ENCODE measurements at regions not wholly inside any gene's neighbourhood (a gene's known extent, or its start where the extent isn't known, plus 50 kb on each side); places are given as distances from the start of the nearest gene placed in this dataset.

DNA sequence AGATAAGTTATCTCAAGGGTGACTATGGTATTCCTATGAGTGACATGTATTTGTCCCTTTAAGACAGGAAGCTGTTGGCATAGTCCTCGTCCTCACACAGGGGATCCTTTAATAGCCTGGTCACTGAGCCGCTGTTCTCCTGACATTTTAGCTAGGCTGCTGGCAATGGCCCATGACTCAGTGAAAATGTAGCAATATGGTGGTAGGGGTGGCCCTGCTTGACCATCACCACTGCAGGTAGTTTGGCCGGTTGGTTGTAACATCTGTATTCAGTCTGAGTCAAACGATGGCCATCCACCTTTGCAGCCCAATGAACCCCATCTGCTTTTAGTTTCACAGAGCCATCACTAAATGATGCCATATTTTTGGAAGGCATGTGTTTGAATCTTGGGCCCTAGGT is 110.1 kb upstream of the RAB18 start:
- Histone ChIP-seq H3K27ac (ENCODE audit: insufficient read depth, low read length) (no peak overlapping the region), H3K9me1 (ENCODE audit: insufficient read depth, low read length) (no peaks in the 10 kb centered on the region), H2BK15ac (ENCODE audit: low read depth, low read length) (no peak overlapping the region), H3K36me3 (ENCODE audit: control insufficient read depth, insufficient read depth, low read length) (no peaks in the 10 kb centered on the region), H3K4me2 (ENCODE audit: low read depth, low read length) (no peak overlapping the region), H3K4ac (ENCODE audit: low read depth, low read length) (no peak overlapping the region), H3K4me3 (ENCODE audit: insufficient read depth, low read depth, low read length) (no peak overlapping the region), H2AFZ (replicated peaks; ENCODE audit: low read length, poor library complexity) (no peak overlapping the region), H3K27me3 (ENCODE audit: control insufficient read depth, insufficient read depth, low read length) (peaks cover 2% of the 10 kb centered on the region; the same call in 1 of the 2 replicates), H3K9ac (ENCODE audit: low read depth, low read length) (no peak overlapping the region), H4K91ac (ENCODE audit: insufficient read depth, low read depth, low read length) (no peak overlapping the region), H4K20me1 (ENCODE audit: insufficient read depth, low read length) (no peaks in the 10 kb centered on the region), H3K56ac (ENCODE audit: extremely low read depth, insufficient read depth, low read length) (no peak overlapping the region), H3K14ac (replicated peaks; ENCODE audit: low read depth, low read length) (no peak overlapping the region), H2AK9ac (replicated peaks; ENCODE audit: low read depth, low read length, poor library complexity) (no peak overlapping the region), H4K5ac (ENCODE audit: low read depth, low read length) (no peak overlapping the region), H2BK120ac (ENCODE audit: low read depth, low read length) (no peak overlapping the region), H3K9me3 (ENCODE audit: control insufficient read depth, insufficient read depth, low read length) (no peaks in the 10 kb centered on the region), H3K18ac (ENCODE audit: low read depth, low read length) (no peak overlapping the region), H4K8ac (ENCODE audit: low read depth in 2 of 2, low read length in 2 of 2) (no peak overlapping the region), H2BK5ac (ENCODE audit: low read depth, low read length, poor library complexity, severe bottlenecking) (no peak overlapping the region), H2BK20ac (ENCODE audit: low read depth, low read length) (no peak overlapping the region), H3K79me1 (ENCODE audit: low read depth in 1 of 2, low read length in 2 of 2) (no peaks in the 10 kb centered on the region), H3K23ac (ENCODE audit: low read depth, low read length) (no peak overlapping the region), H3K4me1 (ENCODE audit: control insufficient read depth, insufficient read depth, low read length) (no peaks in the 10 kb centered on the region), H2AK5ac (ENCODE audit: low read depth, low read length) (no peak overlapping the region)
- in situ Hi-C loops (cut with MboI; ENCODE audit: low sequenced_read_pairs) (no loop called here), dilution Hi-C loops (cut with HindIII; ENCODE audit: low sequenced_read_pairs, unreplicated experiment) (no loop called here), intact Hi-C loops (cut with micrococcal nuclease) (no loop called here)
- no TSS peak for BruUV-seq (replicated peaks)
- DNase-seq (no peak), ATAC-seq (ENCODE audit: low read depth) (no peak)
- ChIA-PET CTCF (no interaction called here), POLR2A (ENCODE audit: unreplicated experiment) (no interaction called here)
- WGBS, 2 experiments (ENCODE audit: extremely low coverage in 2 of 2, insufficient read length in 1 of 2): no CpG with 5 or more reads among the region's 4 CpGs
- TF ChIP-seq MXI1 (IDR thresholded peaks at IDR 0.05; ENCODE audit: borderline replicate concordance, low read depth, low read length) (no peak), POLR2A (IDR thresholded peaks at IDR 0.05; ENCODE audit: low read depth, low read length) (no peak), MAFK (IDR thresholded peaks at IDR 0.05; ENCODE audit: low read depth, low read length) (no peak), NFE2L2 (IDR thresholded peaks at IDR 0.05; ENCODE audit: low read depth, low read length) (no peak), RFX5 (IDR thresholded peaks at IDR 0.05; ENCODE audit: low read depth, low read length) (no peak), CHD1 (IDR thresholded peaks at IDR 0.05; ENCODE audit: low read depth, low read length) (no peak), RAD21 (IDR thresholded peaks at IDR 0.05; ENCODE audit: low read length) (no peak), MAZ (IDR thresholded peaks at IDR 0.05; ENCODE audit: borderline replicate concordance, low read depth, low read length) (no peak), SMC3 (IDR thresholded peaks at IDR 0.05; ENCODE audit: low read depth, low read length) (no peak)
- TF ChIP-seq, protein P1, sequence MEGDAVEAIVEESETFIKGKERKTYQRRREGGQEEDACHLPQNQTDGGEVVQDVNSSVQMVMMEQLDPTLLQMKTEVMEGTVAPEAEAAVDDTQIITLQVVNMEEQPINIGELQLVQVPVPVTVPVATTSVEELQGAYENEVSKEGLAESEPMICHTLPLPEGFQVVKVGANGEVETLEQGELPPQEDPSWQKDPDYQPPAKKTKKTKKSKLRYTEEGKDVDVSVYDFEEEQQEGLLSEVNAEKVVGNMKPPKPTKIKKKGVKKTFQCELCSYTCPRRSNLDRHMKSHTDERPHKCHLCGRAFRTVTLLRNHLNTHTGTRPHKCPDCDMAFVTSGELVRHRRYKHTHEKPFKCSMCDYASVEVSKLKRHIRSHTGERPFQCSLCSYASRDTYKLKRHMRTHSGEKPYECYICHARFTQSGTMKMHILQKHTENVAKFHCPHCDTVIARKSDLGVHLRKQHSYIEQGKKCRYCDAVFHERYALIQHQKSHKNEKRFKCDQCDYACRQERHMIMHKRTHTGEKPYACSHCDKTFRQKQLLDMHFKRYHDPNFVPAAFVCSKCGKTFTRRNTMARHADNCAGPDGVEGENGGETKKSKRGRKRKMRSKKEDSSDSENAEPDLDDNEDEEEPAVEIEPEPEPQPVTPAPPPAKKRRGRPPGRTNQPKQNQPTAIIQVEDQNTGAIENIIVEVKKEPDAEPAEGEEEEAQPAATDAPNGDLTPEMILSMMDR (conservative IDR thresholded peaks at IDR 0.05; ENCODE audit: low read depth, low read length): no peak
- TF ChIP-seq, protein P2, sequence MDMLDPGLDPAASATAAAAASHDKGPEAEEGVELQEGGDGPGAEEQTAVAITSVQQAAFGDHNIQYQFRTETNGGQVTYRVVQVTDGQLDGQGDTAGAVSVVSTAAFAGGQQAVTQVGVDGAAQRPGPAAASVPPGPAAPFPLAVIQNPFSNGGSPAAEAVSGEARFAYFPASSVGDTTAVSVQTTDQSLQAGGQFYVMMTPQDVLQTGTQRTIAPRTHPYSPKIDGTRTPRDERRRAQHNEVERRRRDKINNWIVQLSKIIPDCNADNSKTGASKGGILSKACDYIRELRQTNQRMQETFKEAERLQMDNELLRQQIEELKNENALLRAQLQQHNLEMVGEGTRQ (IDR thresholded peaks at IDR 0.05; ENCODE audit: low read depth, low read length): no peak
